CD14-positive monocyte (primary cell): ENCODE measurements at regions not wholly inside any gene's neighbourhood (a gene's known extent, or its start where the extent isn't known, plus 50 kb on each side); places are given as distances from the start of the nearest gene placed in this dataset.

Source experiments
- DNase-seq, 3 donors: peaks; one replicate each; pipeline ENCODE4 v3.0.0-alpha.2; 2011 to 2022
- H2AFZ ChIP-seq: 2 replicates; pipeline ENCODE4 v1.6.0; 2012; ENCODE audit warnings: mild to moderate bottlenecking, low read depth, low read length, inconsistent platforms; ENCODE audit not compliant: insufficient read depth, poor library complexity, severe bottlenecking
- H3K27ac ChIP-seq, 2 donors: 1 replicate in 1 of 2; 2 replicates in 1 of 2; pipeline ENCODE4 v1.5.1; 2012 to 2013; ENCODE audit warnings: low read length in 2 of 2, control low read depth in 1 of 2, inconsistent platforms in 1 of 2, low read depth in 1 of 2, mild to moderate bottlenecking in 1 of 2
- H3K27me3 ChIP-seq, 2 donors: one replicate each; pipeline versions ENCODE4 v1.6.0 to v1.6.1; 2011 to 2013; ENCODE audit warnings: low read length in 2 of 2; ENCODE audit not compliant: control insufficient read depth in 2 of 2, insufficient read depth in 2 of 2
- H3K36me3 ChIP-seq, 2 donors: replicated peaks in 1 of 2; 1 replicate in 1 of 2; 2 replicates in 1 of 2; pipeline versions ENCODE4 v1.5.1 to v1.6.1; 2012 to 2013; ENCODE audit warnings: low read length in 2 of 2, control low read depth in 1 of 2, inconsistent platforms in 1 of 2, mild to moderate bottlenecking in 1 of 2; ENCODE audit not compliant: insufficient read depth in 2 of 2, control insufficient read depth in 1 of 2
- H3K4me1 ChIP-seq, 2 donors: 1 replicate in 1 of 2; 2 replicates in 1 of 2; pipeline versions ENCODE4 v1.5.1 to v1.6.1; 2012 to 2013; ENCODE audit warnings: low read length in 2 of 2, control low read depth in 1 of 2, inconsistent platforms in 1 of 2, mild to moderate bottlenecking in 1 of 2, moderate library complexity in 1 of 2; ENCODE audit not compliant: insufficient read depth in 2 of 2, control insufficient read depth in 1 of 2
- H3K4me2 ChIP-seq: replicated peaks from 2 replicates; pipeline ENCODE3; 2012; ENCODE audit warnings: low read length, moderate library complexity, mild to moderate bottlenecking; ENCODE audit not compliant: poor library complexity, severe bottlenecking; ENCODE audit errors: extremely low read depth
- H3K4me3 ChIP-seq, 3 experiments: fragments of 200-600 bp in 1 of 3; sonication (generic) in 1 of 3; replicated peaks in 1 of 3; 1 replicate in 2 of 3; 2 replicates in 1 of 3; pipeline ENCODE4 v1.5.1; 2011 to 2013; ENCODE audit warnings: low read length in 3 of 3, mild to moderate bottlenecking in 3 of 3, control low read depth in 2 of 3, low read depth in 2 of 3, inconsistent platforms in 1 of 3, moderate library complexity in 1 of 3
- H3K79me2 ChIP-seq: 2 replicates; pipeline ENCODE4 v1.6.0; 2012; ENCODE audit warnings: mild to moderate bottlenecking, control low read depth, inconsistent platforms, low read length, moderate library complexity; ENCODE audit not compliant: insufficient read depth
- H3K9ac ChIP-seq: 2 replicates; pipeline ENCODE4 v1.6.0; 2017; ENCODE audit warnings: low read length, mild to moderate bottlenecking; ENCODE audit not compliant: insufficient read depth, poor library complexity, severe bottlenecking
- H3K9me3 ChIP-seq, 2 donors: replicated peaks in 1 of 2; 1 replicate in 1 of 2; 2 replicates in 1 of 2; pipeline versions ENCODE4 v1.5.1 to v1.6.1; 2012 to 2013; ENCODE audit warnings: low read length in 2 of 2, control low read depth in 1 of 2; ENCODE audit not compliant: control insufficient read depth in 1 of 2, insufficient read depth in 1 of 2
- H4K20me1 ChIP-seq: 2 replicates; pipeline ENCODE4 v1.6.0; 2012; ENCODE audit warnings: mild to moderate bottlenecking, low read length, control low read depth, moderate library complexity; ENCODE audit not compliant: insufficient read depth
- H3K27ac Mint-ChIP-seq, 7 donors: one replicate each; pipeline ENCODE4 v1.8.0; 2020; ENCODE audit warnings: mild to moderate bottlenecking in 7 of 7, mixed read lengths in 7 of 7, moderate library complexity in 6 of 7, inconsistent platforms in 2 of 7
- H3K27me3 Mint-ChIP-seq, 3 donors: one replicate each; pipeline ENCODE4 v1.8.0; 2021 to 2022; ENCODE audit warnings: low read depth in 3 of 3, mild to moderate bottlenecking in 3 of 3, mixed read lengths in 3 of 3, moderate library complexity in 3 of 3, inconsistent platforms in 1 of 3
- H3K36me3 Mint-ChIP-seq, 2 donors: one replicate each; pipeline ENCODE4 v1.8.0; 2020; ENCODE audit warnings: mixed read lengths in 2 of 2, inconsistent platforms in 1 of 2, mild to moderate bottlenecking in 1 of 2
- H3K4me1 Mint-ChIP-seq: one replicate; pipeline ENCODE4 v1.8.0; 2020; ENCODE audit warnings: mild to moderate bottlenecking, mixed read lengths
- H3K4me3 Mint-ChIP-seq, 2 donors: one replicate each; pipeline ENCODE4 v1.8.0; 2020; ENCODE audit warnings: mild to moderate bottlenecking in 2 of 2, mixed read lengths in 2 of 2, moderate library complexity in 1 of 2
- H3K9me3 Mint-ChIP-seq, 7 donors: one replicate each; pipeline ENCODE4 v1.8.0; 2020 to 2022; ENCODE audit warnings: mixed read lengths in 7 of 7, mild to moderate bottlenecking in 6 of 7, moderate library complexity in 6 of 7, inconsistent platforms in 2 of 7
- WGBS: methylation state at CpG from one replicate; pipeline ENCODE4 v1.1.5; 2013; ENCODE audit warnings: missing lambda C conversion rate; ENCODE audit not compliant: insufficient coverage; 5-methylcytosine and 5-hydroxymethylcytosine counted together
- intact Hi-C, 2 donors: fragments of 100-400 bp; cut with micrococcal nuclease; formaldehyde crosslinking; loops; one replicate each; pipeline versions ENCODE4 v1.15.0 to v1.15.1; 2023
- TF ChIP-seq, protein P1 (sequence below): fragments of 200-600 bp; IDR thresholded peaks from one replicate; pipeline ENCODE4 v1.8.0; 2022; ENCODE audit warnings: antibody characterized with exemption, mild to moderate bottlenecking

DNA sequence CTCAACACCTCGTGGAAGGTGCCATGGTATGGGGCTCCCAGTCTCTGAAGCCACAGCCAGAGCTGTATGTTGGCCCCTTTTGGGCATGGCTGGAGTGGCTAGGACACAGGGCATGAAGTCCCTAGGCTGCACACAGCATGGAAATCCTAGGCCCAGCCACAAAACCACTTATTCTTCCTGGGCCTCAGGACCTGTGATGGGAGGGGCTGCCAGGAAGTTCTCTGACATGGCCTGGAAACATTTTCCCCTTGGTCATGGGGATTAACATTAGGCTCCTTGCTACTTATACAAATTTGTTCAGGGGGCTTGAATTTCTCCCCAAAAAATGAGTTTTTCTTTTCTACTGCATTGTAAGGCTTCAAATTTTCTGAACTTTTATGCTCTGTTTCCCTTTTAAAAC, 2091.2 kb upstream of the ACO1 start:
- Mint-ChIP-seq H3K4me1 (no peaks in the 10 kb centered on the region), H3K27ac (no peak overlapping the region), H3K36me3 (no peaks in the 10 kb centered on the region), H3K9me3 (peaks cover 0 to 7% (median 5%) of the 10 kb centered on the region in 7 donors), H3K27me3 (peaks cover 0 to 5% (median 0%) of the 10 kb centered on the region in 3 donors), H3K4me3 (no peak overlapping the region)
- 80% methylated on average over 1 of the region's 1 CpG for WGBS
- DNase-seq, result no peak
- H3K79me2 ChIP-seq, result no peaks in the 10 kb centered on the region
- no peak overlapping the region for H3K27ac ChIP-seq
- intact Hi-C loops, result no loop called here
- no peaks in the 10 kb centered on the region for H3K4me1 ChIP-seq
- H3K4me2 ChIP-seq, result no peak overlapping the region
- no peak overlapping the region for H3K9ac ChIP-seq
- H4K20me1 ChIP-seq, result no peaks in the 10 kb centered on the region
- no peaks in the 10 kb centered on the region for H3K36me3 ChIP-seq
- no peak overlapping the region for H2AFZ ChIP-seq
- no peaks in the 10 kb centered on the region for H3K27me3 ChIP-seq
- TF ChIP-seq, protein P1, sequence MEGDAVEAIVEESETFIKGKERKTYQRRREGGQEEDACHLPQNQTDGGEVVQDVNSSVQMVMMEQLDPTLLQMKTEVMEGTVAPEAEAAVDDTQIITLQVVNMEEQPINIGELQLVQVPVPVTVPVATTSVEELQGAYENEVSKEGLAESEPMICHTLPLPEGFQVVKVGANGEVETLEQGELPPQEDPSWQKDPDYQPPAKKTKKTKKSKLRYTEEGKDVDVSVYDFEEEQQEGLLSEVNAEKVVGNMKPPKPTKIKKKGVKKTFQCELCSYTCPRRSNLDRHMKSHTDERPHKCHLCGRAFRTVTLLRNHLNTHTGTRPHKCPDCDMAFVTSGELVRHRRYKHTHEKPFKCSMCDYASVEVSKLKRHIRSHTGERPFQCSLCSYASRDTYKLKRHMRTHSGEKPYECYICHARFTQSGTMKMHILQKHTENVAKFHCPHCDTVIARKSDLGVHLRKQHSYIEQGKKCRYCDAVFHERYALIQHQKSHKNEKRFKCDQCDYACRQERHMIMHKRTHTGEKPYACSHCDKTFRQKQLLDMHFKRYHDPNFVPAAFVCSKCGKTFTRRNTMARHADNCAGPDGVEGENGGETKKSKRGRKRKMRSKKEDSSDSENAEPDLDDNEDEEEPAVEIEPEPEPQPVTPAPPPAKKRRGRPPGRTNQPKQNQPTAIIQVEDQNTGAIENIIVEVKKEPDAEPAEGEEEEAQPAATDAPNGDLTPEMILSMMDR, result no peak
- no peak overlapping the region for H3K4me3 ChIP-seq
- peaks cover 0 to 5% of the 10 kb centered on the region in 2 donors for H3K9me3 ChIP-seq

DNA sequence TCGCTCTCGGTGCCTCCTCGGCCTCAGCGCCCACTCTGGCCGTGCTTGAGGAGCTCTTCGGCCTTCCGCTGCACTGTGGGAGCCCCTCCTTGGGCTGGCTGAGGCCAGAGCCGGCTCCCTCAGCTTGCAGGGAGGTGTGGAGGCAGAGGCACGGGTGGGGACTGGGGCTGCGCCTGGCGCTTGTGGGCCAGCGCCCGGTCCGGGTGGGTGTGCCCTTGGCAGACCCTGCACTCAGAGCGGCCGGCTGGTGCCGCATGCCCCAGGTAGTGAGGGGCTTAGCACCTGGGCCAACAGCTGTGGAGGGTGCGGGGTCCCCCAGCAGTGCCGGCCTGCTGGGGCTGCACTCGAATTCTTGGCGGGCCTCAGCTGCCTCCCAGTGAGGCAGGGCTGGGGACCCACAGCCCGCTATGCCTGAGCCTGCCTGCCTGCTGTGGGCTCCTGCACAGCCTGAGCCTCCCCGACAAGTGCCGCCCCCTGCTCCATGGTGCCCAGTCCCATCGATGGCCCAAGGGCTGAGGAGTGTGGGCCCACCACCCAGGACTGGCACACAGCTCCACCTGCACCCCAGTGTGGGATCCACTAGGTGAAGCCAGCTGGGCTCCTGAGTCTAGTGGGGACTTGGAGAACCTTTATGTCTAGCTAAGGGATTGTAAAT, 2085.2 kb upstream of the ACO1 start:
- no peak for DNase-seq
- Histone ChIP-seq H3K4me3 (no peak overlapping the region), H3K27me3 (no peaks in the 10 kb centered on the region), H3K27ac (no peak overlapping the region), H3K79me2 (no peaks in the 10 kb centered on the region), H3K9me3 (peaks cover 0 to 10% of the 10 kb centered on the region in 2 donors), H3K9ac (no peak overlapping the region), H3K4me2 (no peak overlapping the region), H3K36me3 (no peaks in the 10 kb centered on the region), H3K4me1 (peaks cover 20 to 22% of the 10 kb centered on the region in 2 donors), H2AFZ (no peak overlapping the region), H4K20me1 (no peaks in the 10 kb centered on the region)
- Mint-ChIP-seq H3K4me3 (no peak overlapping the region), H3K27ac (no peak overlapping the region), H3K4me1 (peaks cover 21% of the 10 kb centered on the region), H3K27me3 (no peaks in the 10 kb centered on the region), H3K9me3 (peaks cover 4 to 15% (median 5%) of the 10 kb centered on the region in 7 donors), H3K36me3 (peaks cover 0 to 5% of the 10 kb centered on the region in 2 donors)
- TF ChIP-seq, protein P1, result no peak
- intact Hi-C loops, result no loop called here
- 94% methylated on average over 20 of the region's 25 CpGs for WGBS
